ENCODE measurements at regions not wholly inside any gene's neighbourhood (a gene's known extent, or its start where the extent isn't known, plus 50 kb on each side); places are given as distances from the start of the nearest gene placed in this dataset.

DNA sequence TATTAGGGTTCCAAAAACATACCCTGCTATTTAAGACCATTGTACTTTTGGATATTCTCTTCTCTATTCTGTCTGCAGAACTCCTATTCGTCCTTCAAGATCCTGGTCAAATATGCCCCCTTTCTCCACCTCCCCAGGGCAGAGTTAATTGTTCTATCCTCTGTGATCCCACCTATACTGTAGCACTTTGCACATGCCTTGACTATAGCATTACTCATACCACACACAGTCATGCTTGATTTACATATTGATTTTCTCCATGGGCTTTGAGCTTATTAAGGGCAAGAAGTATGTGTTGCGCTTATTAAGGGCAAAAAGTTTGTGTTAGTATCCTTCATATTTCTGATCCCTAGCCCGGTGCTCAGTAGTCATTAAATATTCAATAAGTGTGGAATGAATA lies 263.7 kb upstream of the CADM1 start:
- DNase-seq: no peak

DNA sequence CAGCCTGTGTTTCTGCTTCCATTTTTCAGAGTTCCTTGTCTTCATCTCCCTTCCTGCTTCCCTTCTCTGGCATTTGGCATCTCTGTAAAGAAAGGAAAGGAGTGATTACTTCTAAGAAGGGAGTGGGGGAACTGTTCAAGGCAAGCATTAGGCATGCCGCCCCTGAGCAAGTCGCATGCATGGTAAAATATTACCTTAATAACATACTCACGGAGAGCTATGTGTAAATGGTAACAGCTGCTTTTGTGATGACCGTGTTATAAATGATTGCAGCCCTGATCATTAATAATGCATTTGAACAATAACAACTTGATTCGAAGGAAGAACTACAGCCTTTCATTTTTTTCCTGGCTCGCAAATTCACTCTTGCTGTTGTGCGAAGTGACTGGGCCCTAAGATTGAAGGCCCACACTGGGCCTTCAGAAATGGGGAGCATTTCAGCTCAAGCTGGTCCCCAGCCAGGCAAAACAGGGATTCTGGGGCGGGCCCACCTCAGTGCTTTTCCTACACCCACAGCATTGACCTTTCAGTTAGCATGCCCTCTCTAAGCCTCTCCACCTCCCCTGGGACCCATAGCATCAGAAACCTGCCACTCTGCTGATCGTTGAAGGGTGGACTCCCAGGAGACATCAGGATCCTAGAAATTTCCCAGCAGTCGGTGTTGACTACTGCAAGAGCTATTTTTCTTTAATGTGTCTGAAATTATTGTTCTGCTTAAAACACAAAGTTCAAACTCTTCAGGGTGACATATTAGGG lies 263.0 kb upstream of the CADM1 start:
- DNase-seq: no peak

DNA sequence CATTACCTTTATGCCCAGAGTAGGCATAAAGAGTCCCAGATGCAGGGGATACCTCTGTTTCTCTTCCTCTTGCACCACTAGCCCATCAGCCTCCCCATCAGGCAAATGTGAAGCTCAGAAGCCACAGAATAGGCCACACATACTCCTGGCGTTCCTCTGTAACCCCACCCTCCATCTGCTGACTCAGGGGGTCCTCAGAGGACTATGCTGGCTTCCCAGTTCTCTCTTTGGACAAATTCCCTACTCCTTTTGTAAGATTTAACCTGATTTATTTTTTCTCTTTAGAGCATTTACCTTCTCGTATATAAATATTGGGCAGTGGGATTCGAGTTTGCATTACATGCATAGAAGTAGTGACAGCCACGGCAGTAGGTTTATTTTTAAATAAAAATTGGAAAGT lies 262.3 kb upstream of the CADM1 start:
- no peak for DNase-seq

DNA sequence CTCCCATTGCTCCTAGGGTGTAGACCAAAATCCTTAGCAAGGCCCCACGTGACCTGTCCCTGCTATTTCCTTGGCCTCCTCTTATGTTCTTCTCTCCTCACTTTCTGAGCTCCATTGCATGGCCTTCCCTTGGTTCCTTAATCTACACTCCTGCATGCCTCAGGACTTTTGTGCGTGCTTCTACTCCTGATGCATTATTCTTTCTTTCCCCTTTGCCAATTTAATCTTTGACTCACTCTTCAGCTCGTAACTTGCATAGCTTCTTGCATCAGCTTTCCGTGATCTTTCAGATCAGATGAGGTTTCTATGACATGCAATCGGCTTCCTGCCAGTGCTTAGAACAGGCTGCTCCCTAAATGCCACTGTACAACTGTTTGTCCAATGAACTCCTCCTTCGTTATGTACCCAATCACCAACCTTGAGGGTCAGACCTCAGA lies 261.6 kb upstream of the CADM1 start:
- DNase-seq: no peak

DNA sequence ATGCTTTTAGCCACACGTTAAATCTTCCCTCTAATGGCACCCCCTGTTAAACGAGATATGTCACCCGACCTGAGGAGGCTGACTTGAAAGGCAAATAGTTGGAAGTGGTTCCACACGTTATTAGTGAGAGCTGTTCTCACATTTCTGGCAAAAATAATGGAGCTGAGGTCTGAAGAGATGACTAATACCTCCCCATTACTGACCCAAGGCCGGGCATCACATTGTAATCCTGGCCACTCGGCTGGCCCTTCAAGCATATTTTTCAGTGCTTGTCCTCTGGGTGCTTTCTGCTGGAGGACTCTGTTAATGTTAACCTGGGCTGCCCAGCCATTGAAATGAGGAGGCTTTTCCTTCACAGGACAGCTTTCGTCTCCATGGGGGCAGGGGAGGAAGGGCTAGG lies 260.0 kb upstream of the CADM1 start:
- DNase-seq: no peak

DNA sequence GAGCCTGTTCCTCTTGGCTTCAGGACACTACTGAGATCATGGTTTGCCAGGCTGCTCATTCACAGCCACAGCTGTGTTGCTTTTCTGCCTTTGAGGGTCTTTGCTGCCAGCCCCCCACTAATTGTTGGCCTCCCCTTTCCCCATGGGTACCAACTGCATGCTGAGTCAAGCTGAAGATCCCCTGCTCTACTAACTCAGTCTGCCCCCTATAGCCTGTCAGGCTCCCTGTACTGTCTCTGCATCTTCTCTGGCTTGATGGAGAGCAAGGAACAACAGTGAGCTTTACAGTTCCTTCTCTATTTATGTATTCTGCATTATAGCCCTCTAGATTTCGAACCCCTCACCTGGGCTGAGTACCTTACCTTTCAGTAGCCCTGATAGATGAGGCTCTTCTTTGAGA lies 257.6 kb upstream of the CADM1 start:
- no peak for DNase-seq

DNA sequence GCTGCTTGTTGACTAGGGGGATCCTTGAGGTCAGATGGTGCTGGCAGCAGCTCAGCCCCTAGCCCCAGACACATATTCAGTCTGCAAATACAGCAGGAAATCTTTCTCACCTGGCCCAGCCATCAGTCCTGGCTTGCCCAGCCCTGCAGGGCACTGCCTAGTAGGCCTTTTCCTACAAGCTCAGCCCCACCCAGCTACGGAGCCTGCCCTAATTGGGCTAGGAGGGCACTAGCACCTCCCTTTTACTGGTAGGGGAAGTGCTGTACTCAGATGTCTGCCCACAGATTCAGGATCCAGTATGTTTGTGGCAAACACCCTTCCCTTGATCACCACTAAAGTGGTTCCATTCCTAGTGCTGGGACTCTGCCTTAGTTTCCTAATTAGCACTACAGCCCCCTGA lies 257.1 kb upstream of the CADM1 start:
- DNase-seq: no peak

DNA sequence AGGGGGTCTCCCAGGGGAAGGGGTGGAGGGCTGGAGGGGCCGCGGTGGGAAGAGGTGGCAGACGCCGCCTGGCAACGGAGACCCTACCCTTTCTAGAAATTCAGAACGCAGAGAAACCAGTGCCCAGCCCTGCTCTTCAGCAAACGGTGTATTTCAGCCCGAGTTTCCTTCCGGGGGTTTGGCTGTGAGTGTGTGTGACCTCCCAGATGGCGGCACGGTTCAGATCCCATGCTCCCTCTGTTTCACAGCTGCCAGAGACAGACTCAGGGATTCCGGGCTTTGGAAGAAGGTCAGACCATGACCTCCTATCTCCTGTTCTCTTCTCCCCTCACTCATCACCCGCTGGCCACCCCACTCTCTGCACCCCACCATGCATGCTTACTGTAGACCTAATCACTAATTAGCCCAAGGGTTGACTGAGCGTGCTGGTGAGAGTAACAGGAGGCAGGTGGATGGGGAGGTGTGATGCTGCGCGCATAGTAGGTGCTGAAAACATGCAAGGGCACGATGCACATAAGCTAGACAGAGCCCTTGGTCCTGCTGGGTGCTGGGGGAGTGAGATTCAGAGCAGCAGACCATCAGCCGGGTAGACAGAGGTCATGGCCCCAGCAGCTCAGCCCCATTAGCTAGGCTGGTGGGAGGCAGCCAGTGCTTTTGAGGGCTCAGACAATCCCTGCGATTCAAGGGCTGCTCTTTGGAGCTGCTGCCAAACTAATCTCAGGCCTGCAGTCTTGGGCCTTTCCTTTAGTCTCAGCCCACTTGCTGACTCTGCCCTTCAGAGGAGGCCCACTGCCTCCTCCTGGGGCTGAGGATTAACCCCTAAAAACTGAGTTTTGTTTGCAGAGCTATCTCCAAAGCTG lies 256.5 kb upstream of the CADM1 start:
- no peak for DNase-seq

DNA sequence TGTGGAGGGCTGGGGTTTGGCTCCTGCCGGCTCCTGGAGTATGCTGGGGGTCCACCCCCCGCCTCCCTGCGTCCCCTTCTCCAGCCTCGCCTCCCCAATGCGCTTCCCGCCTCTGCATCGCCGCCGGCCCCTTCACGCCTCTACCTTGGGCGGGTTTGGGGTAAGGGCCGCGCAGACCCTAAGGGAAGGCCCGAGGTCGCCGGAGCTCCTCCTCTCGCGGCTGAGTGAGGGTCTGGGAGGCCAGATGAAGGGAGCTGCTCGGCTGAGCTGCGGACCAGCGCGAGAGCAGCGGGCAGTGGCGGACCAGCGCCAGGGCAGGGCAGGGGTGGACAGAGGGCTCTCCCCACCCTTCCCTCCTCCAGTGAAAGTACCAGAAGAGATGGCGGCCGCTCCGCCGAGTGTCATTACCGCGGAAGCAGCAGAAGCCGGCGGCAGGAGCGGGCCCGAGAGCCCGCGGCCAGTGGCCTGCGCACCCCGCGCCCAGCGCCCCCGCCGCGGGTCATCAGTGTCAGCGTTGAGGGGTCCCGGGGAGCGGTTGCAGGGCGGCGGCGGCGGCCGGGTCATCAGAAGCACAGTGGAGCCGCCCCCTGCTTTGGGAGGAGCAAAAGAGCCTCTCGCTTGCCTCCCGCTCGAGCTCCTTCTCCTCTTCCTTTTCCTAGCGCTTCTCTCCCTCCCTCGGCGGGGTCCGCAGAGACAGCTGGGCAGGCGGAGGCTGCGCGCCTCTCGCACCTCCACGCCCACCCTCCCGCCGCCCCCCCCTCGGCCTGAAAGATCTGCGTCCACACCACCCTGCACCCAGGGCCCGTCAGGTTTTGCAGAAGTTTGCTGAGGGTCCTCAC lies 255.6 kb upstream of the CADM1 start:
- no peak for DNase-seq

DNA sequence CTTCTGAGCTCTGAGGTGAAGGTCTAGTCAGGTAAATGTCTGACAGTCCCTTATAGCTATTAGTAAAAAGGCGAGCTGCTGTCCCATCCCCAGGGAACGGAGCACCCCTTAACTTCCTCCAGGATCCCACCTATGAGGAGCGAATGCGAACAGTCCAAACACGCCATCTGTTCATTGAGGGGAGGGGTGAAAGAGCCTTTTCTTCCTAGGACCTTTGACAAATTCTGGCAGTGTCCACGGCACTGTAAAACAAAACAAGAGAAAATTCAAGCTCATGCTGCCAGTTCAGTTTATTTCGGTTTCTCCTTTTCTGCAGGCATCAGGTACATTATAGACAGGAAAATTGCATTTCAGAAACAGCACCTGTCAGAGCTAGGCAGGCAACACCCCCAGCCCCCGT lies 253.8 kb upstream of the CADM1 start:
- DNase-seq: no peak

DNA sequence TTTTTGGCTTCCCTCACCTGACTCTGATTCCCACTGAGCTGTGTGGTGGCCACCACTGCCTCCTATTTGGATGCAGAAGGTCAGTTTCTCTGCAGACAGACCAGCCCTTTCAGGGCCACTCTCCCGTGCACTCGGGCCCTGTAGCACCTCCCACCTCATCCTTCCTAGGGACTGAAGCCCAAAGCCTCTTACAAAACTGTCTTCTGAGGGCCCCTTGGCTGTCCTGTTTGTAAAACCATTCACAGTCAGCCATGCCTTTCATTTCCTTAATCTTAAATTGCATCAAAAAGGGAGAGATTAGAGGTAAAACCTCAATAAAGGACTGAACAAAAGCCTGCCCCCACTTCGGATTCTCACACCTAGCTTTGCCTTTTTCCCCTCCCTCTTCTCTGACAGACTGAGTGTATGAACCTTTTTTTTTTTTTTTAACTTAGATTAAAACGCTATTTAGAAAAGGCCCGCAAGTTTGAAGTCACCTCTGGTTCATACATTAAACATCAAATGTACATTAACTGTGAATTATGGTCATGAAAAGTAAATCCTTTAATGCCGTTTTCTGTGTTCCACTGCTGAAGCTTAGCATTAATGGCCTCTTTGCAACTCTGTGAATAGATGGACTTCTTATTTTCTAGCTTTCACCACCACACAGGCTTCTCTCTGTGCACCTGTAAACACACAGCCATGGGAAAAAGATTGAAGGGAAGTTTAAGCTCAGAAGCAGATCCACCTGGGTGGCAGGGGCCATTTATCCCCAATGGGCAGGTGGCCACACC lies 247.2 kb upstream of the CADM1 start:
- DNase-seq: no peak

DNA sequence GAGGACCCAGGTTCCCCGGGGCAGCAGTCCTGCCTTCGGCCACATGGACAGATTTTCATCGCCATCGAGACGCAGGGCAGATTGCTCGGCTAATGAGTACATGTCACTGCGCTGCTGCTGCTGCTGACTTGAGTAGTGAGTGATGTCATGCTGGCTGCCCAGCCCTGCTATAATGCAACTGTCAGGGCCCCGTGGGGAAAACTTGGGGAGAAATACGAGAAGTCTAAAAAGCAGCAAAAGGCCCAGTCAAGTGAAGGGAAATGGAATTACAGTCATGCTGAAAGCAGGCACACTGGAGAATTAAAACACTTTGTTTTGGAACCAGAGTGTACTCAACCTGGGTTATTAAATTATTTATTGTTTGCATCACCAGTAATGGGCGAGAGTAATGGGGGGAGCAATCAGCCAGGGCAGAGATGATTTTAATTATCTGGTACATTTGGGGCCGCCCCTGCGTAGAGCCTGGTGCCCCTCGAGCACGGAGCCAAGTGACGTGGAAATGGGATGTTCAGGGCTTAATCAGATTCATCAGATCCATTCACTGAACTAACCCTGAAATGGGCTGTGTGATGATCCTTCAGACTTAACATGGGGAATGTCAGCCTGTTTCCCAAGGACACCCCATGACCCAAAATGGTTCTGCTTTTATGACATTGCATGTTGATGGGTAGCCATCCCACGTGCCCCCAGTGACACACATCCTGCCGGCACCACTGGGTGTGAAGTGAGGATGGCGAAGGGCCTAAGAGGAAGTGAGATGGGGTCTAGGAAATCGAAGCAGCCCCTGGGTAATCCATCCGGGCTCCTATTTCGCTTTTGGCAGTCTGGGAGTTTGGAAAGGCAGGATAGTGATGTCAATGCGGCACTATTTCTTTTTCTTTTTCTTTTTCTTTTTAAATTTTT lies 241.6 kb upstream of the CADM1 start:
- DNase-seq: no peak

DNA sequence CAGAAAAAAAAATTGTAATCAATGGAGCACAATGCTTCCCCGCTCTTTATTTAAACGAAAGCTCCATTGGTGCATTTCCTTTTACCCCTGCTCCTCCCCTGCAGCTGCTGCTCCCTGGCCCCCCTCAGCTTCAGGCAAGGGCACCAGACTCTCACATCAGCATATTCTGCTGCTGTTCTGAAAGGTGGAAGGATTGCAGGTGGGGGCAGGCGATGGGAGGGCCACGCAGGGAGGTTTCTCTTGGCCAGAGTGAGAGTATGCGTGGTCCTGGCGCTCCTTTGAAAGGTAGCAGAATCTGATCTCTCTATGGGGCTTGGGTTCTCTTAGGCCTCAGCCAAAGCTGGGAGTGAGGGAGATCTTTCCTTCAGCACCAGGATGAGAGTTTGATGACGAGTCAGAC lies 240.9 kb upstream of the CADM1 start:
- DNase-seq: no peak

DNA sequence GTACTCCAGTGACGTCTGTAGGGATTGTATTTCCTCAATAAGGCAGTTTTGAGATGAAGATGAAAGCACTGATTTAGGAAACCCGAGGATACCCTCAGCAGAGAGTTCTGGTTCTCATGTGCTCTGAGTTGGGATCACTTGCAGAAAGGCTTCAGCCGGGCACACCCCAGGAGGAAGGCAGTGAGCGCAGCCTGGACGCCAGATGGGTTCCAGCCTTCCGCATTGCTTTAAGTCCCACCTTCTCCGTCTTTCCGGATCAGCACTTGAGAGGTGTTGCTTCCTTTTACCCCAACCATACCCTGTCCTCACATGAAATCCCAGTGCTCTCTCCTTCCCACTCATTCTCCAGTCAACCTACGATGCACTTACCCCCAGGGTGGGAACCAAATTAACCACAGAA lies 239.5 kb upstream of the CADM1 start:
- no peak for DNase-seq

DNA sequence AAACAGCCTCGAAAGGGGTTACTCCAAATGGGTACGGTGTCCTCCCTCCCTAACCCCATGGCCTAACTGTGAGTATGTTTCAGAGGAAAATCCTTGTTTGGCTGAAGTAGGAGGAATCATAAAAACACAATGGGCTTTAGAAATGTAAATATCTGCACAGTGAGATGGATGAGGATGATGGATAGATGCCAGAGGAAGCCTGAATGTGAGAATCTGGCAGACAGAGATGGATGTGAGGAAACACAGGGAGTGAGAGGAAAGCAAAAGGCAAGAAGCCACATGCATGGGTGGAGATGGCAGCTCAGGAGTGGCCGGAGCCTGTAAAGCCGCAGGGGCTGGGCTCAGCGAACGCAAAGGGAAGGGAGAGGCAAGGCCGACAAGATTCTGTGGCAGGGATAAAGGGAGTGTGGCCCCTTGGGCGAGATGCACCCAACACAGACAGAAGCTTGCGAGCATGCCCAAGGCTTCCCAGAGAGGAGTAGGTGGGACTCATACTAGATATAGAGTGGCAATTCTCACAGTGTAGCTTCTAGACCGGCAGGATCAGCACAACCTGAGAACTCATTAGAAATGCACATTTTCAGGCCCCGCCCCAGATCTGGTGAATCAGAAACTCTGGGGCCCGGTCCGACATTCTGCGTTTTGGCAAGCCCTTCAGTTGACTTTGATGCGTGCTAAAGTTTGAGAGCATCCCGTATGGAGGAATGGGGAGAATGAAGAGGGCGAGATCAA lies 237.3 kb upstream of the CADM1 start:
- DNase-seq: peak; percentile 96

DNA sequence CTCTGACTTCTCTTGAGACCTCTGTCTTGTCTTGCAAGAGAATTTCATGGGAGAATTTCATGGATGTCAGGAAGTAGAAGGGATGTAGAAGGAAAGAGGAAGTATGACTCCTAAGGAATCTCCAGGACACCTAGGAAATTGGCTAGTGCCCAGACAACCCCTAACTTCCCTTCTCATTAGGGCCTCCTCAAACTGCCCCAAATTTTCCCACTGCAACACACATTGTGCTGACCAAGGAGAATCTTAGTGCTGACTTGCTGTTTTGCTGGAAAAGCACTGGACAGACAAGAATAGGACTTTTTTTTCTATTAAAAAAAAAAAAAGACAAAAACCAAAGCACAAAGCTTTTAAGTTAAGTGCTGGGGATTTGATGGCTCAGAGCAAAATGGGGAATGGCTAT lies 236.1 kb upstream of the CADM1 start:
- DNase-seq: no peak

DNA sequence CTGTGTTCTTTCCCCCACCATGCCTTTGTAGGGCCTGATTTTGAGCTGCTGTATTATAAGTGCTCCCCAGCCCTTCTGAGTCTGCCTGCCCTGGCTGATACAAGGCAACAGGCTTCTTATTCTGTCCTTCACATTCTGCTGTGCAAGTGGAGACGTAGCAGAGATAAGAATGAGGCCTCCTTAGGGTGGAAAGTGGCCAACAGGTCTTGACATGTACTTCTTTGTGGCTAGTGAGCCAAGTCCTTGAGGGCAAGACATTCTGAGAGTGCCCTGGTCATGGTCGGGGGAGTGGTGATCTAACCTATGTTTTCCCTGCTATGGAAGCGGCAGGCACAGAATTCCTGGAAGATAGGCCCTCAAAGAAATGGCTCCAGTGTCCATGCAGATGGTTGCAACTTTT lies 235.7 kb upstream of the CADM1 start:
- no peak for DNase-seq

DNA sequence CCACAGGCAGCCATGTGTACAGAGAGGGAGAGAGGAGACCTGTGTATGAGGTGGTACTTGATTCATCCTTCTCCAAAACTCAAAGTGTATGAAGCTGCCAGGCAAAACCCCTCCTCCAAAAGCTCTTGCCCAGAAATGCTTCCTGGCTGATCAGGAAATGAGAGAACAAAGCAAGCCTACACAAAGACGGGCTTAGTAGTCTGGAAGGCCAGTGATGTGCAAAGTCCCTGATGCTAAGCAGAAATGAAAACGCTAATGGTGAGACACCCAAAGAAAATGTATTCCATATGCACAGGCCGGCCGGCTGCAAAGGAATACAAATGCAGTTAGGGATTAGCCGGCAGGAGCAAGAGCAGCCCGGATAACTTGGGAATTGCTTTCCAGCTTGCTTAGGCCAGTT lies 234.9 kb upstream of the CADM1 start:
- no peak for DNase-seq

DNA sequence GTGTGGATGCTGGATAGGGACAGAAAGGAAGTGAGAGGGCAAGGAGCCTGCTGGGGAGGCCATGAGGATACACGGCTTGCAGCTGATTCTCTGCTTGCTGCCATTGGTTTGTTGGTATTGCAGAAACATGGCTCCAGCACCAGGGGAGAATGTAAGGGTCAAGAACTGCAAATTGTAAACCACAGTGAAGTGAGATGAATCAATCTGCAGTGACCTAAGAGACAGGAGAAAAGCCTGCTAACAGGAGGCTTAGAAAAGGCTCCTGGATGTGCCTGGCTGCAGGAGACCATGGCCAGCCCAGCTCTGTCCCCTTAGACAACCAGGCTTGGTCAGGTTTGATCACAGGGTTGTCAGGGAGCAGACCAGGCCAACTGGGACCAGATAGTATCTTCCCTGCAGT lies 233.7 kb upstream of the CADM1 start:
- DNase-seq: no peak

DNA sequence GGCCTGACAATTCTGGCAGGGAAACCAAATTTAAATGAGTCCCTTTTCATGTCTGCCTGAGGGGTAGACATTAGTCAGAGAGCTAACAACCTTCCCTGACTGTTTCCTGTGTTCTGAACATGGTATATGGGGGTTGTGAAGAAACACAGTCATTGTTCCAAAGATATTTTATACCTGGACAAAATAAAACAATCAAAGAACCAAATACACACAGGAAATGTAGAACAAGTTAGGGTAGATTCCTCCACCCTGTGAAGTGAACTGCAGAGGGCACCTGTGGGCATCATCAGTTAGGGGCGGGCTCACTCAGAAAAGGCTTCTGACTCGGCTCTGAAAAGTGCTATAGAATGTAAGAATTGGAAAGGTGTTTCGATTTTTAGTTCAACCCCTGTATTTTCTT lies 231.9 kb upstream of the CADM1 start:
- no peak for DNase-seq

DNA sequence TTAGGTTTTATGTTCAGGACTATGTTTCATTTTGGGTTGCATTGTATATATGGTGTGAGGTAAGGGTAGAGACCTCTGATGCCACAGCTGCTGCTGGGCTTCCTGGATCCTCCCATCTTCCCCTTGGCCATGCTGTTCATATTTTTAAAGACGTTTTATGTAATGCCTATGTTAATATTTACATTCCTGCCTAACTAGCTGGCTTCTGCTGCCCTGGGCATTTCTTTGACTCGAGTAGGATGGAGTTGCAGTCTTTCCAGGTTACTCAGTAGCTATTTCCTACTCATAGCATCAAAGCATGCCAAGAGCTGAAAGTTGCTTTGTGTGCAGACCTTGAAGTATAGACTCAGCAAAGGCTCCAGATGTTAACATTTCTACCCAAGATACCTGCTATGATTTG lies 220.5 kb upstream of the CADM1 start:
- DNase-seq: no peak
